Kidney (tissue), 13 donors: ENCODE measurements at regions not wholly inside any gene's neighbourhood (a gene's known extent, or its start where the extent isn't known, plus 50 kb on each side); places are given as distances from the start of the nearest gene placed in this dataset.

Experiments
- DNase-seq, 5 donors: peaks; one replicate each; pipeline ENCODE4 v3.0.0-alpha.2; 2013 to 2020
- FAIRE-seq: peaks from 2 replicates; lab custom pipeline; 2012; peaks lifted over from hg19 to GRCh38; lab: Jason Lieb, UNC
- H3K27ac ChIP-seq, 2 donors: one replicate each; pipeline ENCODE4 v1.7.0; 2013; ENCODE audit warnings: low read depth in 2 of 2, low read length in 2 of 2, inconsistent platforms in 1 of 2
- H3K27me3 ChIP-seq: one replicate; pipeline ENCODE4 v1.7.1; 2013; ENCODE audit warnings: low read length, inconsistent platforms; ENCODE audit not compliant: control insufficient read depth, insufficient read depth
- H3K36me3 ChIP-seq, 3 donors: one replicate each; pipeline versions ENCODE4 v1.7.0 to v1.7.1; 2013; ENCODE audit warnings: low read length in 3 of 3, control low read depth in 1 of 3, inconsistent platforms in 1 of 3; ENCODE audit not compliant: insufficient read depth in 3 of 3, control insufficient read depth in 2 of 3
- H3K4me1 ChIP-seq, 3 donors: one replicate each; pipeline versions ENCODE4 v1.7.0 to v1.7.1; 2013; ENCODE audit warnings: low read length in 3 of 3, inconsistent platforms in 1 of 3, low read depth in 1 of 3; ENCODE audit not compliant: control insufficient read depth in 2 of 3, insufficient read depth in 2 of 3
- H3K4me3 ChIP-seq, 3 donors: one replicate each; pipeline versions ENCODE4 v1.7.0 to v1.8.1; 2013; ENCODE audit warnings: low read length in 3 of 3, control low read depth in 1 of 3, inconsistent platforms in 1 of 3
- H3K9ac ChIP-seq, 3 donors: one replicate each; pipeline versions ENCODE4 v1.7.0 to v1.7.1; 2013; ENCODE audit warnings: low read length in 3 of 3, control low read depth in 1 of 3, inconsistent platforms in 1 of 3
- H3K9me3 ChIP-seq, 3 donors: one replicate each; pipeline versions ENCODE4 v1.7.0 to v1.7.1; 2013; ENCODE audit warnings: low read length in 3 of 3, control low read depth in 1 of 3, inconsistent platforms in 1 of 3; ENCODE audit not compliant: control insufficient read depth in 2 of 3, insufficient read depth in 1 of 3
- CTCF ChIP-seq: IDR thresholded peaks from 3 replicates; pipeline ENCODE4 v1.5.1; 2012; ENCODE audit warnings: mild to moderate bottlenecking, moderate library complexity, borderline replicate concordance; ENCODE audit not compliant: insufficient read depth; ENCODE audit errors: extremely low read depth
- intact Hi-C: fragments of 100-400 bp; cut with DNase I; formaldehyde crosslinking; loops from one replicate; pipeline ENCODE4 v1.11.1; 2022
- donor health status: control.
- donor health status: control.
- donor health status: control.
- donor health status: control.
- donor health status: control.
- donor health status: DM: yes; HTN: yes; CAD: no.
- donor health status: Normal renal cell carcinoma (clear cell type).

DNA sequence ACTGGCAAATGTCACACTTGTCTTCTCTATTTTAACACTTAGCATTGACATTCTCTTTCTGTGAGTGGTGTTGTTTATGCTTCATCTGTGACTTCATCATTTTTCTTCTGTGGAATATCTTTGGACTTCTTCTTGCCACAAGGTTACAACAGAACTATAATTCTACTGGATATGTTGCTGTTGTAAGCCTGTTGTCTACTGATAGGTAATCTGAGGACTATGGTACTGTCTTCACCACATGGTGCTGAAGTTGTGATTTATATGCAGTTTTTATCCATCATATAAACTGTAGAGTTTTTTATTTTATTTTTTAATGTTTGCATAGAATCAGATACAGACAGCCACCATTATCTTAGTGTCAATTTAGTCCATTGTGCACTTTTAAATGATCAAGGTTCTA is 622.2 kb upstream of the CNTN5 start:
- Histone ChIP-seq H3K4me3 (no peak overlapping the region), H3K36me3 (no peaks in the 10 kb centered on the region), H3K27ac (no peak overlapping the region), H3K27me3 (no peaks in the 10 kb centered on the region), H3K9me3 (no peaks in the 10 kb centered on the region), H3K4me1 (no peaks in the 10 kb centered on the region), H3K9ac (no peak overlapping the region)
- no peak for DNase-seq
- intact Hi-C loops = no loop called here
- FAIRE-seq = no peak
- no peak for TF ChIP-seq CTCF

DNA sequence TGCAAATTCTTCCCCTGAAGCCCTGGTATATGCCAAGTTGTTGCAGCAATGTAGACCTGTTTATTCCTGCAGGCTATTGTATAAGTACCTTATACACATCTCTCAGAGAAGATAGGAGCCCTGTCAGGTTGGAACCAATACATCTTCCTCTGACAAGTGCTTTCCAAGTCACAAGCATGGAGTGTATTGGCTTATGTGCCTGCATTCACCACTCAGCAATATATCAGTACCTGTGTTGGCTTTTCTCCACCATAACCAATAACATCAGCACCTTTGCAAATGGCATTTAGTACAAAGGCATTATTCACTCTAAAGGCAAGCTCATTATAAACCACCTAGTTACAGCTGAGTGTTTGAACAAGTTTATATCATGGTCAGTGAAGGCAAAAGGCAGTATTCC is 611.7 kb upstream of the CNTN5 start:
- Histone ChIP-seq H3K27ac (no peak overlapping the region), H3K9me3 (no peaks in the 10 kb centered on the region), H3K36me3 (no peaks in the 10 kb centered on the region), H3K4me1 (no peaks in the 10 kb centered on the region), H3K9ac (no peak overlapping the region), H3K27me3 (no peaks in the 10 kb centered on the region), H3K4me3 (no peak overlapping the region)
- TF ChIP-seq CTCF = no peak
- intact Hi-C loops = no loop called here
- DNase-seq (no peak), FAIRE-seq (no peak)

- no peak for TF ChIP-seq CTCF
- no peaks in the 10 kb centered on the region for H3K4me1 ChIP-seq
- DNase-seq = peak in 1 of 5 donors; percentile 1
- no peak overlapping the region for H3K27ac ChIP-seq
- intact Hi-C loops = no loop called here
- no peaks in the 10 kb centered on the region for H3K27me3 ChIP-seq
- FAIRE-seq = no peak
- no peaks in the 10 kb centered on the region for H3K9me3 ChIP-seq
- no peak overlapping the region for H3K4me3 ChIP-seq
- no peak overlapping the region for H3K9ac ChIP-seq
- H3K36me3 ChIP-seq = no peaks in the 10 kb centered on the region
Observed at GRCh38 chr11:98411777-98412176, 609.0 kb upstream of the CNTN5 start.

- H3K27me3 ChIP-seq = no peaks in the 10 kb centered on the region
- H3K9me3 ChIP-seq = no peaks in the 10 kb centered on the region
- no peak overlapping the region for H3K27ac ChIP-seq
- H3K4me3 ChIP-seq = no peak overlapping the region
- FAIRE-seq (no peak), DNase-seq (no peak)
- intact Hi-C loops = no loop called here
- H3K4me1 ChIP-seq = no peaks in the 10 kb centered on the region
- H3K36me3 ChIP-seq = no peaks in the 10 kb centered on the region
- TF ChIP-seq CTCF = no peak
- H3K9ac ChIP-seq = no peak overlapping the region
Observed at GRCh38 chr11:98417256-98417755, 603.4 kb upstream of the CNTN5 start.
